ENCODE measurements at regions not wholly inside any gene's neighbourhood (a gene's known extent, or its start where the extent isn't known, plus 50 kb on each side); places are given as distances from the start of the nearest gene placed in this dataset.

- Histone ChIP-seq H3K9me3 (peaks cover 0 to 2% (median 0%) of the 10 kb centered on the region in 4 donors), H3K4me1 (no peaks in the 10 kb centered on the region), H3K36me3 (no peaks in the 10 kb centered on the region), H3K27ac (no peak overlapping the region), H3K27me3 (no peaks in the 10 kb centered on the region), H3K4me3 (no peak overlapping the region)
- WGBS, 2 donors = 85 to 92% methylated on average over 5 of the region's 5 CpGs
- TF ChIP-seq POLR2A (IDR thresholded peaks at IDR 0.05) (no peak), EP300 (IDR thresholded peaks at IDR 0.05) (no peak), POLR2AphosphoS5 (IDR thresholded peaks at IDR 0.05) (no peak), CTCF (IDR thresholded peaks at IDR 0.05) (no peak)
- DNase-seq = no peak
- intact Hi-C loops (cut with DNase I) = no loop called here
Observed at GRCh38 chr3:73197187-73197586, 135.7 kb downstream of the EBLN2 start.

GRCh38 chr3:73203101-73203500 is 141.6 kb downstream of the EBLN2 start:
- TF ChIP-seq EP300 (IDR thresholded peaks at IDR 0.05) = no peak
- TF ChIP-seq POLR2AphosphoS5 (IDR thresholded peaks at IDR 0.05) = no peak
- no peak for TF ChIP-seq POLR2A (IDR thresholded peaks at IDR 0.05)
- no peak for TF ChIP-seq CTCF (IDR thresholded peaks at IDR 0.05)
- Histone ChIP-seq H3K27me3 (no peaks in the 10 kb centered on the region), H3K27ac (no peak overlapping the region), H3K4me3 (no peak overlapping the region), H3K9me3 (no peaks in the 10 kb centered on the region), H3K36me3 (no peaks in the 10 kb centered on the region), H3K4me1 (no peaks in the 10 kb centered on the region)
- no peak for DNase-seq
- intact Hi-C loops (cut with DNase I) = no loop called here
- 75 to 84% methylated on average over 2 of the region's 2 CpGs for WGBS, 2 donors

GRCh38 chr3:73203633-73204032 is 142.2 kb downstream of the EBLN2 start:
- no peaks in the 10 kb centered on the region for H3K9me3 ChIP-seq
- DNase-seq = no peak
- H3K27me3 ChIP-seq = no peaks in the 10 kb centered on the region
- no peak overlapping the region for H3K27ac ChIP-seq
- no peaks in the 10 kb centered on the region for H3K36me3 ChIP-seq
- H3K4me1 ChIP-seq = no peaks in the 10 kb centered on the region
- intact Hi-C loops (cut with DNase I) = no loop called here
- no peak overlapping the region for H3K4me3 ChIP-seq
- no peak for TF ChIP-seq CTCF (IDR thresholded peaks at IDR 0.05)
- TF ChIP-seq POLR2A (IDR thresholded peaks at IDR 0.05) = no peak
- TF ChIP-seq POLR2AphosphoS5 (IDR thresholded peaks at IDR 0.05) = no peak
- 92 to 93% methylated on average over 3 of the region's 3 CpGs for WGBS, 2 donors

- H3K9me3 ChIP-seq = no peaks in the 10 kb centered on the region
- H3K4me3 ChIP-seq = no peak overlapping the region
- no peaks in the 10 kb centered on the region for H3K36me3 ChIP-seq
- no peak for DNase-seq
- intact Hi-C loops (cut with DNase I) = no loop called here
- TF ChIP-seq POLR2AphosphoS5 (IDR thresholded peaks at IDR 0.05) = no peak
- TF ChIP-seq POLR2A (IDR thresholded peaks at IDR 0.05) = no peak
- no peak for TF ChIP-seq EP300 (IDR thresholded peaks at IDR 0.05)
- no peak for TF ChIP-seq CTCF (IDR thresholded peaks at IDR 0.05)
- no peaks in the 10 kb centered on the region for H3K4me1 ChIP-seq
- H3K27me3 ChIP-seq = no peaks in the 10 kb centered on the region
- H3K27ac ChIP-seq = no peak overlapping the region
Observed at GRCh38 chr3:73204841-73205240, 143.4 kb downstream of the EBLN2 start.

- no peaks in the 10 kb centered on the region for H3K36me3 ChIP-seq
- no peaks in the 10 kb centered on the region for H3K4me1 ChIP-seq
- no peak overlapping the region for H3K4me3 ChIP-seq
- H3K27ac ChIP-seq = no peak overlapping the region
- TF ChIP-seq CTCF (IDR thresholded peaks at IDR 0.05) = no peak
- no peak for TF ChIP-seq POLR2AphosphoS5 (IDR thresholded peaks at IDR 0.05)
- TF ChIP-seq POLR2A (IDR thresholded peaks at IDR 0.05) = no peak
- no peak for TF ChIP-seq EP300 (IDR thresholded peaks at IDR 0.05)
- no peaks in the 10 kb centered on the region for H3K27me3 ChIP-seq
- intact Hi-C loops (cut with DNase I) = no loop called here
- 93 to 94% methylated on average over 5 of the region's 5 CpGs for WGBS, 2 donors
- no peaks in the 10 kb centered on the region for H3K9me3 ChIP-seq
- DNase-seq = no peak
Observed at GRCh38 chr3:73206030-73206429, 144.6 kb downstream of the EBLN2 start.
